HCT116 (cell line): ENCODE measurements at regions not wholly inside any gene's neighbourhood (a gene's known extent, or its start where the extent isn't known, plus 50 kb on each side); places are given as distances from the start of the nearest gene placed in this dataset.

ENCODE experiments used
- ATAC-seq: fragments of 200-7000 bp; cut with Tn5 transposase; 2 replicates; pipeline ENCODE4 v1.9.1; 2020; ENCODE audit warnings: mild to moderate bottlenecking, moderate library complexity
- BruUV-seq: library from RNA; stranded (reverse); fragments of 400-500 nt; replicated peaks from 2 replicates; lab custom pipeline; 2021; lab: Mats Ljungman, UMichigan
- CTCF ChIA-PET: fragments of 300-600 bp; sonication (Branson Sonifier 250); formaldehyde crosslinking; loops from one replicate; lab custom pipeline; 2021; ENCODE audit warnings: antibody characterized with exemption; lab: Charles Lee
- POLR2A ChIA-PET: fragments of 300-600, 350-600 bp; sonication (Branson Sonifier 250); formaldehyde crosslinking; loops from one replicate; lab custom pipeline; 2021; ENCODE audit warnings: antibody characterized with exemption; lab: Charles Lee
- RAD21 ChIA-PET, 2 experiments: fragments of 300-600 bp; sonication (Branson Sonifier 250); formaldehyde crosslinking; loops; one replicate each; lab custom pipeline; 2023; ENCODE audit warnings: low total read pairs in 2 of 2; ENCODE audit not compliant: uncharacterized antibody in 2 of 2, unreplicated experiment in 2 of 2, low non-redundant PET in 1 of 2; lab: Charles Lee
- DNase-seq: peaks from one replicate; pipeline ENCODE4 v3.0.0-alpha.2; 2010; ENCODE audit warnings: low read depth, low spot score
- H2AFZ ChIP-seq: fragments of 200-600 bp; shearing (Covaris generic), sonication (generic); 2 replicates; pipeline ENCODE4 v1.6.1; 2017; ENCODE audit warnings: low read depth, mixed run types, mixed read lengths, antibody characterized with exemption, low read length; ENCODE audit not compliant: poor library complexity, severe bottlenecking
- H3K27ac ChIP-seq: 2 replicates; pipeline ENCODE4 v1.5.1; 2012; ENCODE audit warnings: low read depth, low read length
- H3K27me3 ChIP-seq: fragments of 200-600 bp; sonication (generic); 2 replicates; pipeline ENCODE4 v1.6.1; 2016; ENCODE audit warnings: mixed run types, low read length, mixed read lengths; ENCODE audit not compliant: insufficient read depth
- H3K36me3 ChIP-seq, 2 experiments: fragments of 200-500 bp in 1 of 2; fragments of 200-600 bp in 1 of 2; sonication (Bioruptor generic) in 1 of 2; sonication (generic) in 1 of 2; 2 replicates each; pipeline versions ENCODE4 v1.5.1 to v1.6.1; 2014 to 2016; ENCODE audit warnings: low read length in 2 of 2, inconsistent platforms in 1 of 2, mixed read lengths in 1 of 2, mixed run types in 1 of 2; ENCODE audit not compliant: insufficient read depth in 2 of 2, control insufficient read depth in 1 of 2
- H3K4me1 ChIP-seq, 2 experiments: fragments of 200-600 bp in 1 of 2; sonication (generic) in 1 of 2; 2 replicates each; pipeline versions ENCODE4 v1.5.1 to v1.6.1; 2012 to 2017; ENCODE audit warnings: low read length in 2 of 2, inconsistent platforms in 1 of 2, mild to moderate bottlenecking in 1 of 2, mixed read lengths in 1 of 2, mixed run types in 1 of 2, moderate library complexity in 1 of 2; ENCODE audit not compliant: insufficient read depth in 2 of 2, control insufficient read depth in 1 of 2
- H3K4me2 ChIP-seq: fragments of 200-600 bp; sonication (generic); 2 replicates; pipeline ENCODE4 v1.6.1; 2017; ENCODE audit warnings: mixed run types, low read length, mixed read lengths
- H3K4me3 ChIP-seq, 2 experiments: fragments of 200-600 bp in 1 of 2; sonication (generic) in 1 of 2; replicated peaks in 1 of 2; 2 replicates each; pipeline ENCODE4 v1.5.1; 2011 to 2016; ENCODE audit warnings: low read length in 2 of 2, control low read depth in 1 of 2, low read depth in 1 of 2, mild to moderate bottlenecking in 1 of 2, mixed read lengths in 1 of 2, mixed run types in 1 of 2
- H3K79me2 ChIP-seq: fragments of 200-600 bp; sonication (generic); 2 replicates; pipeline ENCODE4 v1.6.1; 2017; ENCODE audit warnings: mild to moderate bottlenecking, mixed run types, low read length, moderate library complexity, mixed read lengths; ENCODE audit not compliant: insufficient read depth
- H3K9ac ChIP-seq: fragments of 200-600 bp; sonication (generic); 2 replicates; pipeline ENCODE4 v1.6.1; 2016; ENCODE audit warnings: low read length, mixed read lengths
- H3K9me2 ChIP-seq: fragments of 200-600 bp; sonication (generic), shearing (Covaris generic); 2 replicates; pipeline ENCODE4 v1.6.1; 2017; ENCODE audit warnings: mixed run types, mild to moderate bottlenecking, moderate library complexity; ENCODE audit not compliant: insufficient read depth
- H3K9me3 ChIP-seq, 2 experiments: fragments of 200-500 bp in 1 of 2; fragments of 200-600 bp in 1 of 2; sonication (Bioruptor generic) in 1 of 2; sonication (generic) in 1 of 2; 2 replicates each; pipeline ENCODE4 v1.6.1; 2014 to 2017; ENCODE audit warnings: low read length in 2 of 2, mixed read lengths in 2 of 2, inconsistent platforms in 1 of 2, low read depth in 1 of 2, mild to moderate bottlenecking in 1 of 2, mixed run types in 1 of 2, moderate library complexity in 1 of 2; ENCODE audit not compliant: control insufficient read depth in 1 of 2, insufficient read depth in 1 of 2
- H4K20me1 ChIP-seq: fragments of 200-600 bp; sonication (generic), shearing (Covaris generic); 2 replicates; pipeline ENCODE4 v1.6.1; 2017; ENCODE audit warnings: mixed run types, mild to moderate bottlenecking, moderate library complexity; ENCODE audit not compliant: insufficient read depth
- CBX3 ChIP-seq: IDR thresholded peaks from 2 replicates; pipeline ENCODE4 v1.6.1; 2012; ENCODE audit warnings: low read depth
- EZH2 ChIP-seq: fragments of 200-600 bp; sonication (generic); IDR thresholded peaks from 2 replicates; pipeline ENCODE4 v1.6.1; 2017; ENCODE audit warnings: antibody characterized with exemption, mixed run types
- FOSL1 ChIP-seq: IDR thresholded peaks from 2 replicates; pipeline ENCODE4 v1.6.1; 2012; ENCODE audit warnings: low read depth
- MAX ChIP-seq: IDR thresholded peaks from 2 replicates; pipeline ENCODE4 v1.6.1; 2012
- POLR2AphosphoS5 ChIP-seq: IDR thresholded peaks from 2 replicates; pipeline ENCODE4 v1.6.1; 2011; ENCODE audit warnings: mild to moderate bottlenecking, low read depth, low read length, moderate library complexity
- RAD21 ChIP-seq: IDR thresholded peaks from 2 replicates; pipeline ENCODE4 v1.6.1; 2012; ENCODE audit warnings: low read depth, mild to moderate bottlenecking
- SIN3A ChIP-seq: IDR thresholded peaks from 2 replicates; pipeline ENCODE4 v1.6.1; 2012; ENCODE audit warnings: low read depth
- SRF ChIP-seq: IDR thresholded peaks from 2 replicates; pipeline ENCODE4 v1.6.1; 2012; ENCODE audit warnings: low read depth
- TCF7L2 ChIP-seq: IDR thresholded peaks from 2 replicates; pipeline ENCODE4 v1.7.0; 2011; ENCODE audit warnings: borderline replicate concordance, inconsistent platforms; ENCODE audit not compliant: insufficient read depth, insufficient read length; ENCODE audit errors: extremely low read depth
- ZFX ChIP-seq: fragments of 450-650 bp; IDR thresholded peaks from 2 replicates; pipeline ENCODE4 v1.6.1; 2017
- ZNF274 ChIP-seq: fragments of 200-500 bp; sonication (Bioruptor generic); IDR thresholded peaks from 2 replicates; pipeline ENCODE4 v1.6.1; 2014; ENCODE audit warnings: mild to moderate bottlenecking, low read depth, low read length, inconsistent platforms
- intact Hi-C: fragments of 100-400 bp; cut with micrococcal nuclease; formaldehyde crosslinking; loops from 2 replicates; pipeline ENCODE4 v1.10.0; 2022
- TF ChIP-seq, protein P1 (sequence below): IDR thresholded peaks from 2 replicates; pipeline ENCODE4 v1.6.1; 2012
- TF ChIP-seq, protein P2 (sequence below), 3 experiments: fragments of 200-600 bp in 1 of 3; sonication (generic) in 1 of 3; IDR thresholded peaks in 2 of 3; conservative IDR thresholded peaks in 1 of 3; 2 replicates each; pipeline ENCODE4 v1.5.1; 2012 to 2017; ENCODE audit warnings: low read depth in 2 of 3, low read length in 2 of 3, antibody characterized with exemption in 1 of 3, borderline replicate concordance in 1 of 3, control low read depth in 1 of 3, mild to moderate bottlenecking in 1 of 3, mixed read lengths in 1 of 3, mixed run types in 1 of 3, moderate library complexity in 1 of 3; ENCODE audit not compliant: insufficient read depth in 1 of 3

GRCh38 chr16:64687786-64688185 is 434.1 kb downstream of the CDH11 start:
- ChIA-PET CTCF (no interaction called here), RAD21 (no interaction called here), POLR2A (no interaction called here)
- no peak overlapping the region for H3K27ac ChIP-seq
- H3K27me3 ChIP-seq: no peaks in the 10 kb centered on the region
- no peaks in the 10 kb centered on the region for H3K79me2 ChIP-seq
- no peak overlapping the region for H3K4me3 ChIP-seq
- peaks cover 4 to 6% of the 10 kb centered on the region in 2 experiments; a peak in 2 of 4 replicates for H3K9me3 ChIP-seq
- no peak overlapping the region for H2AFZ ChIP-seq
- ATAC-seq: no peak
- H3K9me2 ChIP-seq: no peaks in the 10 kb centered on the region
- no peak overlapping the region for H3K9ac ChIP-seq
- H3K36me3 ChIP-seq: no peaks in the 10 kb centered on the region
- intact Hi-C loops: no loop called here
- DNase-seq: no peak
- no peak overlapping the region for H3K4me2 ChIP-seq
- no peaks in the 10 kb centered on the region for H3K4me1 ChIP-seq
- TF ChIP-seq SRF (no peak), SIN3A (no peak), MAX (no peak), EZH2 (no peak), RAD21 (no peak), FOSL1 (no peak), ZFX (no peak), CBX3 (no peak), TCF7L2 (no peak), ZNF274 (no peak), POLR2AphosphoS5 (no peak)
- TF ChIP-seq, protein P1, sequence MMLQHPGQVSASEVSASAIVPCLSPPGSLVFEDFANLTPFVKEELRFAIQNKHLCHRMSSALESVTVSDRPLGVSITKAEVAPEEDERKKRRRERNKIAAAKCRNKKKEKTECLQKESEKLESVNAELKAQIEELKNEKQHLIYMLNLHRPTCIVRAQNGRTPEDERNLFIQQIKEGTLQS: no peak
- TF ChIP-seq, protein P2, sequence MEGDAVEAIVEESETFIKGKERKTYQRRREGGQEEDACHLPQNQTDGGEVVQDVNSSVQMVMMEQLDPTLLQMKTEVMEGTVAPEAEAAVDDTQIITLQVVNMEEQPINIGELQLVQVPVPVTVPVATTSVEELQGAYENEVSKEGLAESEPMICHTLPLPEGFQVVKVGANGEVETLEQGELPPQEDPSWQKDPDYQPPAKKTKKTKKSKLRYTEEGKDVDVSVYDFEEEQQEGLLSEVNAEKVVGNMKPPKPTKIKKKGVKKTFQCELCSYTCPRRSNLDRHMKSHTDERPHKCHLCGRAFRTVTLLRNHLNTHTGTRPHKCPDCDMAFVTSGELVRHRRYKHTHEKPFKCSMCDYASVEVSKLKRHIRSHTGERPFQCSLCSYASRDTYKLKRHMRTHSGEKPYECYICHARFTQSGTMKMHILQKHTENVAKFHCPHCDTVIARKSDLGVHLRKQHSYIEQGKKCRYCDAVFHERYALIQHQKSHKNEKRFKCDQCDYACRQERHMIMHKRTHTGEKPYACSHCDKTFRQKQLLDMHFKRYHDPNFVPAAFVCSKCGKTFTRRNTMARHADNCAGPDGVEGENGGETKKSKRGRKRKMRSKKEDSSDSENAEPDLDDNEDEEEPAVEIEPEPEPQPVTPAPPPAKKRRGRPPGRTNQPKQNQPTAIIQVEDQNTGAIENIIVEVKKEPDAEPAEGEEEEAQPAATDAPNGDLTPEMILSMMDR (IDR thresholded peaks at IDR 0.05 in 2 of 3, conservative IDR thresholded peaks at IDR 0.05 in 1 of 3; ENCODE audit: borderline replicate concordance in 1 of 3, insufficient read depth in 1 of 3, low read depth in 2 of 3, low read length in 2 of 3): no peak
- no TSS peak for BruUV-seq
- no peaks in the 10 kb centered on the region for H4K20me1 ChIP-seq
